ENCODE measurements at regions not wholly inside any gene's neighbourhood (a gene's known extent, or its start where the extent isn't known, plus 50 kb on each side); places are given as distances from the start of the nearest gene placed in this dataset.
"Not testable (repeated sequence)": the region's sequence is repeated elsewhere in the genome, so short reads cannot be mapped to it uniquely, and the experiment has no call there.

- DNase-seq = no peak
- Histone ChIP-seq H3K27me3 (ENCODE audit: low read length) (no peaks in the 10 kb centered on the region), H3K9ac (ENCODE audit: low read length) (no peak overlapping the region), H3K4me1 (ENCODE audit: insufficient read depth, low read length) (no peaks in the 10 kb centered on the region), H3K9me3 (ENCODE audit: low read length) (no peaks in the 10 kb centered on the region), H3K4me2 (ENCODE audit: low read length) (no peak overlapping the region), H3K9me2 (replicated peaks; ENCODE audit: low read length) (no peaks in the 10 kb centered on the region), H3K4me3 (ENCODE audit: low read length) (no peak overlapping the region), H3K27ac (ENCODE audit: low read length) (no peak overlapping the region), H3K36me3 (ENCODE audit: low read depth, low read length) (no peaks in the 10 kb centered on the region), H3F3A (ENCODE audit: low read length, unreplicated experiment) (no peaks in the 10 kb centered on the region), H3K79me2 (ENCODE audit: low read length) (no peaks in the 10 kb centered on the region), H2AFZ (ENCODE audit: low read length) (no peak overlapping the region), H4K20me1 (ENCODE audit: low read length) (no peaks in the 10 kb centered on the region)
- ChIA-PET POLR2A (ENCODE audit: unreplicated experiment) (no interaction called here), CTCF (no interaction called here)
- BruUV-seq (replicated peaks) = no TSS peak
- intact Hi-C loops (cut with micrococcal nuclease) = no loop called here
- TF ChIP-seq EZH2phosphoT487 (IDR thresholded peaks at IDR 0.05; ENCODE audit: borderline replicate concordance, low read length) = no peak
- TF ChIP-seq EZH2 (IDR thresholded peaks at IDR 0.05; ENCODE audit: low read length, unreplicated experiment) = no peak
- TF ChIP-seq CTCF (conservative IDR thresholded peaks at IDR 0.05; ENCODE audit: low read depth, low read length) = no peak
- ATAC-seq = no peak
Observed at GRCh38 chr6:86031713-86032112, 389.0 kb upstream of the SYNCRIP start.

GRCh38 chr6:86030875-86031274 is 388.2 kb upstream of the SYNCRIP start:
- Histone ChIP-seq H3K36me3 (ENCODE audit: low read depth, low read length) (no peaks in the 10 kb centered on the region), H3K9me2 (replicated peaks; ENCODE audit: low read length) (no peaks in the 10 kb centered on the region), H3K79me2 (ENCODE audit: low read length) (no peaks in the 10 kb centered on the region), H3F3A (ENCODE audit: low read length, unreplicated experiment) (no peaks in the 10 kb centered on the region), H3K27ac (ENCODE audit: low read length) (no peak overlapping the region), H4K20me1 (ENCODE audit: low read length) (no peaks in the 10 kb centered on the region), H2AFZ (ENCODE audit: low read length) (no peak overlapping the region), H3K4me2 (ENCODE audit: low read length) (no peak overlapping the region), H3K9ac (ENCODE audit: low read length) (no peak overlapping the region), H3K4me3 (ENCODE audit: low read length) (no peak overlapping the region), H3K4me1 (ENCODE audit: insufficient read depth, low read length) (no peaks in the 10 kb centered on the region), H3K9me3 (ENCODE audit: low read length) (no peaks in the 10 kb centered on the region), H3K27me3 (ENCODE audit: low read length) (no peaks in the 10 kb centered on the region)
- no peak for DNase-seq
- TF ChIP-seq EZH2 (IDR thresholded peaks at IDR 0.05; ENCODE audit: low read length, unreplicated experiment) (no peak), CTCF (conservative IDR thresholded peaks at IDR 0.05; ENCODE audit: low read depth, low read length) (no peak), EZH2phosphoT487 (IDR thresholded peaks at IDR 0.05; ENCODE audit: borderline replicate concordance, low read length) (no peak)
- no peak for ATAC-seq
- CTCF ChIA-PET = no interaction called here
- BruUV-seq (replicated peaks) = no TSS peak
- intact Hi-C loops (cut with micrococcal nuclease) = no loop called here
- POLR2A ChIA-PET (ENCODE audit: unreplicated experiment) = no interaction called here

- H3K9me2 ChIP-seq (replicated peaks; ENCODE audit: low read length) = no peaks in the 10 kb centered on the region
- H3K36me3 ChIP-seq (ENCODE audit: low read depth, low read length) = no peaks in the 10 kb centered on the region
- ChIA-PET CTCF (no interaction called here), POLR2A (ENCODE audit: unreplicated experiment) (no interaction called here)
- no peak overlapping the region for H3K4me2 ChIP-seq (ENCODE audit: low read length)
- no peaks in the 10 kb centered on the region for H3K9me3 ChIP-seq (ENCODE audit: low read length)
- no TSS peak for BruUV-seq (replicated peaks)
- DNase-seq (no peak), ATAC-seq (no peak)
- no peak overlapping the region for H3K9ac ChIP-seq (ENCODE audit: low read length)
- no peaks in the 10 kb centered on the region for H4K20me1 ChIP-seq (ENCODE audit: low read length)
- no peak for TF ChIP-seq EZH2phosphoT487 (IDR thresholded peaks at IDR 0.05; ENCODE audit: borderline replicate concordance, low read length)
- TF ChIP-seq EZH2 (IDR thresholded peaks at IDR 0.05; ENCODE audit: low read length, unreplicated experiment) = no peak
- no peak for TF ChIP-seq CTCF (conservative IDR thresholded peaks at IDR 0.05; ENCODE audit: low read depth, low read length)
- no peaks in the 10 kb centered on the region for H3K79me2 ChIP-seq (ENCODE audit: low read length)
- no peaks in the 10 kb centered on the region for H3K4me1 ChIP-seq (ENCODE audit: insufficient read depth, low read length)
- H3K27me3 ChIP-seq (ENCODE audit: low read length) = no peaks in the 10 kb centered on the region
- H3F3A ChIP-seq (ENCODE audit: low read length, unreplicated experiment) = no peaks in the 10 kb centered on the region
- H3K27ac ChIP-seq (ENCODE audit: low read length) = no peak overlapping the region
- intact Hi-C loops (cut with micrococcal nuclease) = no loop called here
- no peak overlapping the region for H2AFZ ChIP-seq (ENCODE audit: low read length)
- H3K4me3 ChIP-seq (ENCODE audit: low read length) = no peak overlapping the region
Observed at GRCh38 chr6:86028776-86029175, 386.1 kb upstream of the SYNCRIP start.

GRCh38 chr6:86026890-86027289 is 384.2 kb upstream of the SYNCRIP start:
- H3K9me2 ChIP-seq (replicated peaks; ENCODE audit: low read length); H3K9ac ChIP-seq (ENCODE audit: low read length); H4K20me1 ChIP-seq (ENCODE audit: low read length); H2AFZ ChIP-seq (ENCODE audit: low read length); H3K79me2 ChIP-seq (ENCODE audit: low read length); ATAC-seq; DNase-seq; CTCF ChIA-PET; H3K27me3 ChIP-seq (ENCODE audit: low read length); H3F3A ChIP-seq (ENCODE audit: low read length, unreplicated experiment); intact Hi-C loops (cut with micrococcal nuclease); H3K9me3 ChIP-seq (ENCODE audit: low read length); H3K4me3 ChIP-seq (ENCODE audit: low read length); H3K4me2 ChIP-seq (ENCODE audit: low read length); POLR2A ChIA-PET (ENCODE audit: unreplicated experiment); H3K36me3 ChIP-seq (ENCODE audit: low read depth, low read length); BruUV-seq (replicated peaks); H3K4me1 ChIP-seq (ENCODE audit: insufficient read depth, low read length); H3K27ac ChIP-seq (ENCODE audit: low read length): not testable (repeated sequence)

Measured in PC-3 (cell line).